OCI-LY1 (cell line): ENCODE measurements at regions not wholly inside any gene's neighbourhood (a gene's known extent, or its start where the extent isn't known, plus 50 kb on each side); places are given as distances from the start of the nearest gene placed in this dataset.

Experiments used
- H2AFZ ChIP-seq: fragments of 200-600 bp; sonication (generic), shearing (Covaris generic); 2 replicates; pipeline ENCODE4 v1.6.0; 2014; ENCODE audit warnings: antibody characterized with exemption, mild to moderate bottlenecking, low read length
- H3F3A ChIP-seq: fragments of 200-600 bp; sonication (generic), shearing (Covaris generic); 2 replicates; pipeline ENCODE4 v1.6.0; 2014; ENCODE audit warnings: mild to moderate bottlenecking, antibody characterized with exemption, low read length, moderate library complexity; ENCODE audit not compliant: insufficient read depth
- H3K27ac ChIP-seq: fragments of 200-600 bp; sonication (generic); 2 replicates; pipeline ENCODE4 v1.5.1; 2014; ENCODE audit warnings: low read length, mixed run types, mild to moderate bottlenecking, low read depth; ENCODE audit not compliant: poor library complexity, severe bottlenecking
- H3K27me3 ChIP-seq: fragments of 200-600 bp; sonication (generic); 2 replicates; pipeline ENCODE4 v1.6.0; 2014; ENCODE audit warnings: antibody characterized with exemption, mild to moderate bottlenecking, low read length, moderate library complexity; ENCODE audit not compliant: insufficient read depth
- H3K36me3 ChIP-seq: fragments of 200-600 bp; sonication (generic); 2 replicates; pipeline ENCODE4 v1.6.1; 2014; ENCODE audit warnings: mild to moderate bottlenecking, antibody characterized with exemption, low read length, moderate library complexity, mixed read lengths; ENCODE audit not compliant: insufficient read depth
- H3K4me1 ChIP-seq: fragments of 200-600 bp; sonication (generic); 2 replicates; pipeline ENCODE4 v1.5.1; 2014; ENCODE audit warnings: mild to moderate bottlenecking, low read length, moderate library complexity; ENCODE audit not compliant: insufficient read depth, severe bottlenecking
- H3K4me2 ChIP-seq: fragments of 200-600 bp; sonication (generic), shearing (Covaris generic); 2 replicates; pipeline ENCODE4 v1.6.1; 2014; ENCODE audit warnings: low read length
- H3K4me3 ChIP-seq: fragments of 200-600 bp; sonication (generic); 2 replicates; pipeline ENCODE4 v1.5.1; 2014; ENCODE audit warnings: low read length, low read depth, mild to moderate bottlenecking, mixed read lengths; ENCODE audit not compliant: poor library complexity, severe bottlenecking
- H3K79me2 ChIP-seq: fragments of 200-600 bp; shearing (Covaris generic); 2 replicates; pipeline ENCODE4 v1.6.1; 2016; ENCODE audit warnings: mixed run types, low read length, mixed read lengths; ENCODE audit not compliant: insufficient read depth
- H3K9ac ChIP-seq: fragments of 200-600 bp; sonication (generic), shearing (Covaris generic); 2 replicates; pipeline ENCODE4 v1.6.1; 2014; ENCODE audit warnings: mild to moderate bottlenecking, low read length, mixed read lengths
- H3K9me2 ChIP-seq: fragments of 200-600 bp; sonication (generic), shearing (Covaris generic); 2 replicates; pipeline ENCODE4 v1.6.1; 2014; ENCODE audit warnings: low read depth, mild to moderate bottlenecking, low read length, mixed read lengths
- H3K9me3 ChIP-seq: fragments of 200-600 bp; shearing (Covaris generic); 2 replicates; pipeline ENCODE4 v1.6.1; 2014; ENCODE audit warnings: low read length, mixed read lengths
- H4K20me1 ChIP-seq: fragments of 200-600 bp; sonication (generic), shearing (Covaris generic); 2 replicates; pipeline ENCODE4 v1.6.0; 2016; ENCODE audit warnings: mild to moderate bottlenecking, low read length; ENCODE audit not compliant: insufficient read depth
- EZH2 ChIP-seq: fragments of 200-600 bp; sonication (generic), shearing (Covaris generic); IDR thresholded peaks from 2 replicates; pipeline ENCODE4 v1.8.0; 2017; ENCODE audit warnings: borderline replicate concordance, mixed run types, mild to moderate bottlenecking, antibody characterized with exemption, low read length, moderate library complexity, mixed read lengths
- TF ChIP-seq, protein P1 (sequence below): fragments of 200-600 bp; sonication (generic), shearing (Covaris generic); IDR thresholded peaks from 2 replicates; pipeline ENCODE4 v1.5.1; 2017; ENCODE audit warnings: mild to moderate bottlenecking, antibody characterized with exemption, low read length, moderate library complexity, mixed read lengths

DNA sequence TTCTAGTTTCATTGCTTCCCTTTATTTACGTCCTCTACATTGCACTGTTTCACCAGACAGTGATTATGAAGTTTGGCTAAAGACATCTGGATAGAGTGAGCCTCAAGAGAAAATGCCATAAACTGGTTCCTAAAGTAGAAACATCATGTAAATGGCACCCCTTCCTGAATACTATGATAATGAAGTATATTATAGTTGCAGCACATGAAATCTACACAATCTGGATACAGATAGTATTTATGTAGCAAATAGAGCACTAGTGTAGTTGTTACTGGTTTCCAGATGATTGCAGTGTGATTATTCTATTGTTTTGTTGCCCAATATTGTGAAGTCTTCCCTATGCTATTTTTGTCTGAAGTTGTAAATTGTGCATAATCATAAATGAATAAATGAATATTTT, 2786.9 kb upstream of the PCDH20 start:
- no peak overlapping the region for H3K27ac ChIP-seq
- no peaks in the 10 kb centered on the region for H3K79me2 ChIP-seq
- H3K4me1 ChIP-seq: no peaks in the 10 kb centered on the region
- no peak overlapping the region for H2AFZ ChIP-seq
- peaks cover 8% of the 10 kb centered on the region for H3K9me3 ChIP-seq
- no peaks in the 10 kb centered on the region for H3K27me3 ChIP-seq
- H4K20me1 ChIP-seq: no peaks in the 10 kb centered on the region
- no peaks in the 10 kb centered on the region for H3K9me2 ChIP-seq
- no peak overlapping the region for H3K9ac ChIP-seq
- H3K4me2 ChIP-seq: no peak overlapping the region
- H3K36me3 ChIP-seq: no peaks in the 10 kb centered on the region
- no peak overlapping the region for H3K4me3 ChIP-seq
- no peaks in the 10 kb centered on the region for H3F3A ChIP-seq
- TF ChIP-seq EZH2: no peak
- TF ChIP-seq, protein P1, sequence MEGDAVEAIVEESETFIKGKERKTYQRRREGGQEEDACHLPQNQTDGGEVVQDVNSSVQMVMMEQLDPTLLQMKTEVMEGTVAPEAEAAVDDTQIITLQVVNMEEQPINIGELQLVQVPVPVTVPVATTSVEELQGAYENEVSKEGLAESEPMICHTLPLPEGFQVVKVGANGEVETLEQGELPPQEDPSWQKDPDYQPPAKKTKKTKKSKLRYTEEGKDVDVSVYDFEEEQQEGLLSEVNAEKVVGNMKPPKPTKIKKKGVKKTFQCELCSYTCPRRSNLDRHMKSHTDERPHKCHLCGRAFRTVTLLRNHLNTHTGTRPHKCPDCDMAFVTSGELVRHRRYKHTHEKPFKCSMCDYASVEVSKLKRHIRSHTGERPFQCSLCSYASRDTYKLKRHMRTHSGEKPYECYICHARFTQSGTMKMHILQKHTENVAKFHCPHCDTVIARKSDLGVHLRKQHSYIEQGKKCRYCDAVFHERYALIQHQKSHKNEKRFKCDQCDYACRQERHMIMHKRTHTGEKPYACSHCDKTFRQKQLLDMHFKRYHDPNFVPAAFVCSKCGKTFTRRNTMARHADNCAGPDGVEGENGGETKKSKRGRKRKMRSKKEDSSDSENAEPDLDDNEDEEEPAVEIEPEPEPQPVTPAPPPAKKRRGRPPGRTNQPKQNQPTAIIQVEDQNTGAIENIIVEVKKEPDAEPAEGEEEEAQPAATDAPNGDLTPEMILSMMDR: no peak

- H3K4me2 ChIP-seq: no peak overlapping the region
- H3K9me3 ChIP-seq: no peaks in the 10 kb centered on the region
- no peak for TF ChIP-seq EZH2
- TF ChIP-seq, protein P1: no peak
- no peaks in the 10 kb centered on the region for H4K20me1 ChIP-seq
- H2AFZ ChIP-seq: no peak overlapping the region
- no peak overlapping the region for H3K27ac ChIP-seq
- H3F3A ChIP-seq: no peaks in the 10 kb centered on the region
- no peak overlapping the region for H3K4me3 ChIP-seq
- no peak overlapping the region for H3K9ac ChIP-seq
- no peaks in the 10 kb centered on the region for H3K4me1 ChIP-seq
- no peaks in the 10 kb centered on the region for H3K79me2 ChIP-seq
- H3K27me3 ChIP-seq: no peaks in the 10 kb centered on the region
- no peaks in the 10 kb centered on the region for H3K36me3 ChIP-seq
- H3K9me2 ChIP-seq: no peaks in the 10 kb centered on the region
These were observed 2781.6 kb upstream of the PCDH20 start for GRCh38 chr13:64197232-64197631.

GRCh38 chr13:64186503-64187250, 2771.0 kb upstream of the PCDH20 start:
- Histone ChIP-seq H3K9ac (no peak overlapping the region), H3F3A (no peaks in the 10 kb centered on the region)

More at GRCh38 chr13:64186503-64187250, 2771.0 kb upstream of the PCDH20 start:
- no peaks in the 10 kb centered on the region for H3K27me3 ChIP-seq
- H4K20me1 ChIP-seq: no peaks in the 10 kb centered on the region
- H3K4me2 ChIP-seq: no peak overlapping the region
- no peaks in the 10 kb centered on the region for H3K36me3 ChIP-seq
- H2AFZ ChIP-seq: no peak overlapping the region
- no peak overlapping the region for H3K4me3 ChIP-seq
- no peaks in the 10 kb centered on the region for H3K4me1 ChIP-seq
- no peak overlapping the region for H3K27ac ChIP-seq
- TF ChIP-seq EZH2: no peak
- TF ChIP-seq, protein P1: no peak
- H3K9me2 ChIP-seq: no peaks in the 10 kb centered on the region
- no peaks in the 10 kb centered on the region for H3K9me3 ChIP-seq
- no peaks in the 10 kb centered on the region for H3K79me2 ChIP-seq
